PC-9 (cell line): ENCODE measurements at regions not wholly inside any gene's neighbourhood (a gene's known extent, or its start where the extent isn't known, plus 50 kb on each side); places are given as distances from the start of the nearest gene placed in this dataset.

ENCODE experiments used
- BruUV-seq: library from RNA; stranded (reverse); fragments of 400-500 nt; replicated peaks from 2 replicates; lab custom pipeline; 2021; lab: Mats Ljungman, UMichigan
- CTCF ChIA-PET: fragments of 300-600 bp; sonication (Branson Sonifier 250); formaldehyde crosslinking; loops from one replicate; lab custom pipeline; 2022; ENCODE audit warnings: antibody characterized with exemption; lab: Charles Lee
- POLR2A ChIA-PET: fragments of 300-600 bp; sonication (Branson Sonifier 250); formaldehyde crosslinking; loops from one replicate; lab custom pipeline; 2022; ENCODE audit warnings: antibody characterized with exemption; ENCODE audit not compliant: unreplicated experiment; lab: Charles Lee
- DNase-seq, 2 experiments: peaks; one replicate each; pipeline versions ENCODE4 v3.0.0 to v3.0.0-alpha.2; 2015 to 2022; ENCODE audit warnings: mixed read lengths in 1 of 2
- H2AFZ ChIP-seq: fragments of 200-600 bp; sonication (generic); 2 replicates; pipeline ENCODE4 v1.8.1; 2017; ENCODE audit warnings: antibody characterized with exemption
- H3F3A ChIP-seq: fragments of 200-600 bp; sonication (generic); 2 replicates; pipeline ENCODE4 v1.8.1; 2017; ENCODE audit warnings: antibody characterized with exemption, mild to moderate bottlenecking, low read depth; ENCODE audit not compliant: insufficient read depth
- H3K27ac ChIP-seq: fragments of 200-600 bp; sonication (generic); 2 replicates; pipeline ENCODE4 v1.6.1; 2016; ENCODE audit warnings: mixed run types
- H3K27me3 ChIP-seq: fragments of 200-600 bp; sonication (generic); 2 replicates; pipeline ENCODE4 v1.6.1; 2016; ENCODE audit warnings: low read depth, mixed run types; ENCODE audit not compliant: insufficient read depth
- H3K36me3 ChIP-seq: fragments of 200-600 bp; sonication (generic); 2 replicates; pipeline ENCODE4 v1.6.1; 2016; ENCODE audit warnings: low read depth, mixed run types
- H3K4me1 ChIP-seq: fragments of 200-600 bp; sonication (generic); replicated peaks from 2 replicates; pipeline ENCODE4 v1.6.1; 2016; ENCODE audit warnings: mixed run types; ENCODE audit not compliant: insufficient read depth
- H3K4me2 ChIP-seq: fragments of 200-600 bp; sonication (generic); 2 replicates; pipeline ENCODE4 v1.6.1; 2017; ENCODE audit warnings: mixed run types
- H3K4me3 ChIP-seq: fragments of 200-600 bp; sonication (generic); 2 replicates; pipeline ENCODE4 v1.6.1; 2016; ENCODE audit warnings: mixed run types
- H3K79me2 ChIP-seq: fragments of 200-600 bp; sonication (generic); 2 replicates; pipeline ENCODE4 v1.6.1; 2017; ENCODE audit warnings: low read depth, mixed run types
- H3K9me2 ChIP-seq: fragments of 200-600 bp; sonication (generic); 2 replicates; pipeline ENCODE4 v1.8.1; 2017; ENCODE audit warnings: mild to moderate bottlenecking; ENCODE audit not compliant: insufficient read depth
- H3K9me3 ChIP-seq: fragments of 200-600 bp; sonication (generic); 2 replicates; pipeline ENCODE4 v1.8.1; 2016; ENCODE audit warnings: low read depth; ENCODE audit not compliant: insufficient read depth
- H4K20me1 ChIP-seq: fragments of 200-600 bp; sonication (generic); 2 replicates; pipeline ENCODE4 v1.8.1; 2017; ENCODE audit not compliant: insufficient read depth
- CTCF ChIP-seq: fragments of 200-600 bp; sonication (generic); conservative IDR thresholded peaks from 2 replicates; pipeline ENCODE4 v1.6.1; 2017; ENCODE audit warnings: mixed run types, antibody characterized with exemption, mild to moderate bottlenecking, moderate library complexity
- EZH2 ChIP-seq: fragments of 200-600 bp; sonication (generic); IDR thresholded peaks from 2 replicates; pipeline ENCODE4 v1.8.0; 2017; ENCODE audit warnings: antibody characterized with exemption, low read depth
- intact Hi-C: fragments of 100-400 bp; cut with micrococcal nuclease; formaldehyde crosslinking; loops from one replicate; pipeline ENCODE4 v1.10.0; 2022; ENCODE audit not compliant: unreplicated experiment

DNA sequence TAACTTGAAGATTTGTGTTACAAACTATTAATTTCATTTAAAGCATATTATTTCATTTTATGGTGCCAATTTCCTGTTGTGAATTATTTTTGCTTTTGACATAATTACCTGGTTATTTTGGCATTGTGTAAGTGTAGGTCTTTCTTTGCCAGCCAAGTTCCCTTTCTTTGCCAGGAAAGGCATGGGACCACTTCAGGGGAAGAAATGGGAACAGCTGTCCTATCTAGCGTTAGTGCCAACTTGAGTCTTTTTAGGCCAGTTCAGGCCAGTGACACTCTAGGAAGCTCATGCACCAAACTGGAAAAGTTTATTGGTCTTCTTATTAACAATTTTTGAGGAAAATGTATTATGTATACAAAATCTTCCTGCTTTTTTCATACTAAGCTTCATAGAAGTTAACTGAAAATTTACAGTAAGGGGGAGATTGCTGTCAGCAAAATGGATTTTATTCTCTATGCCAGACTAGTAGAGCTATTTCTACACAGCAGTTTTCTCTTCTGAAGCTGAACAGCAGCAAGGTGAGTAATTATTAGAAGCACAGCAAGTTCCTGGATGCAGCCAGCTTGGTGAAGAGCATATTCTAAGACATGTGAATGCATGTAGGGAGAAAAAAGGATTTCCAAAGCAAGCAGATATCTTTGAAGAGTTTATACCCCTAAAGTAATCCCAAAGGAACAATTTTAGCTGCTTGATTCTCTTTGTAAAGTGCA is 914.6 kb upstream of the ADGRL4 start:
- Histone ChIP-seq H3K36me3 (no peaks in the 10 kb centered on the region), H3K79me2 (no peaks in the 10 kb centered on the region), H3K4me2 (no peak overlapping the region), H3K27me3 (no peaks in the 10 kb centered on the region), H3K27ac (no peak overlapping the region), H3K4me3 (no peak overlapping the region), H4K20me1 (no peaks in the 10 kb centered on the region), H3K4me1 (no peaks in the 10 kb centered on the region), H3F3A (no peaks in the 10 kb centered on the region), H2AFZ (no peak overlapping the region), H3K9me3 (no peaks in the 10 kb centered on the region), H3K9me2 (no peaks in the 10 kb centered on the region)
- BruUV-seq = no TSS peak
- intact Hi-C loops = no loop called here
- POLR2A ChIA-PET = no interaction called here
- DNase-seq = no peak
- TF ChIP-seq CTCF (no peak), EZH2 (no peak)
- CTCF ChIA-PET = no interaction called here

DNA sequence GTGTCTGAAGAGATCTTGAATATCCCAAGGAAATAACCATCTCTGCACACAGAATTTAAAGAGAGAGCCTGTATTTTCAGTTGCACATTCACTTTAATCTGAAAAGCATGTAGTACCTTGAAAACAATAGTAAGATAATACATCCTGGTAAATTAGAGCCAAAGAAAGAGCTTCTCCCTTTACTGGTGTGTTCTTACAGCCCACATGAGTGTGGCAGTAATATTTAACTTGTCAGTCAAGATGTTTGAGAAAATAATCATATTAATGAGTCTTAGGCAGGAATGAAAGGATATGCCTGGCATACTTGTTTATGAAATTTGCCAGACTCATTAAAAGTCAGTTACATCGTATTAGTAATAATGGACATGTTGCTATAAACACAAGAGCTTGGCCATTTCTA is 908.4 kb upstream of the ADGRL4 start:
- Histone ChIP-seq H3K9me3 (no peaks in the 10 kb centered on the region; the same call in 1 of the 2 replicates), H3K9me2 (no peaks in the 10 kb centered on the region), H3K4me2 (no peak overlapping the region), H3K4me1 (no peaks in the 10 kb centered on the region), H3K79me2 (no peaks in the 10 kb centered on the region), H3K27ac (no peak overlapping the region), H2AFZ (no peak overlapping the region), H4K20me1 (no peaks in the 10 kb centered on the region), H3F3A (no peaks in the 10 kb centered on the region), H3K4me3 (no peak overlapping the region), H3K36me3 (no peaks in the 10 kb centered on the region), H3K27me3 (no peaks in the 10 kb centered on the region)
- TF ChIP-seq CTCF (no peak), EZH2 (no peak)
- BruUV-seq = no TSS peak
- intact Hi-C loops = no loop called here
- CTCF ChIA-PET = no interaction called here
- DNase-seq = no peak
- POLR2A ChIA-PET = no interaction called here

- no TSS peak for BruUV-seq
- no peak overlapping the region for H3K4me2 ChIP-seq
These were observed 906.3 kb upstream of the ADGRL4 start for GRCh38 chr1:79912813-79913212.

More at GRCh38 chr1:79912813-79913212, 906.3 kb upstream of the ADGRL4 start:
- Histone ChIP-seq H2AFZ (no peak overlapping the region), H3K9me3 (no peaks in the 10 kb centered on the region; the same call in 1 of the 2 replicates), H3K79me2 (no peaks in the 10 kb centered on the region), H3K27ac (no peak overlapping the region), H3K36me3 (no peaks in the 10 kb centered on the region), H3K9me2 (no peaks in the 10 kb centered on the region), H3K4me3 (no peak overlapping the region), H3K4me1 (no peaks in the 10 kb centered on the region), H3K27me3 (no peaks in the 10 kb centered on the region), H4K20me1 (no peaks in the 10 kb centered on the region), H3F3A (no peaks in the 10 kb centered on the region)
- ChIA-PET CTCF (no interaction called here), POLR2A (no interaction called here)
- TF ChIP-seq EZH2 (no peak), CTCF (no peak)
- DNase-seq = no peak
- intact Hi-C loops = no loop called here
